Tibial nerve (tissue), 4 donors: ENCODE measurements at regions not wholly inside any gene's neighbourhood (a gene's known extent, or its start where the extent isn't known, plus 50 kb on each side); places are given as distances from the start of the nearest gene placed in this dataset.

Source experiments
- DNase-seq, 2 donors: peaks; one replicate each; pipeline ENCODE4 v3.0.0-alpha.2; 2019; ENCODE audit warnings: low spot score in 2 of 2
- H3K27ac ChIP-seq, 4 donors: fragments of 200-600 bp; sonication (generic) in 3 of 4; one replicate each; pipeline ENCODE4 v1.5.1; 2017 to 2019; ENCODE audit warnings: mild to moderate bottlenecking in 1 of 4
- H3K27me3 ChIP-seq, 2 donors: fragments of 200-600 bp; sonication (generic) in 1 of 2; one replicate each; pipeline versions ENCODE4 v1.5.1 to v1.6.0; 2017 to 2019
- H3K36me3 ChIP-seq, 3 donors: fragments of 200-600 bp; sonication (generic); one replicate each; pipeline ENCODE4 v1.5.1; 2018 to 2019
- H3K4me1 ChIP-seq, 4 donors: fragments of 200-600 bp; sonication (generic) in 3 of 4; one replicate each; pipeline ENCODE4 v1.5.1; 2017 to 2019
- H3K4me3 ChIP-seq, 4 donors: fragments of 200-600 bp; sonication (generic) in 3 of 4; one replicate each; pipeline ENCODE4 v1.5.1; 2017 to 2019; ENCODE audit warnings: mild to moderate bottlenecking in 1 of 4, moderate library complexity in 1 of 4
- H3K9me3 ChIP-seq, 4 donors: fragments of 200-600 bp; sonication (generic) in 3 of 4; one replicate each; pipeline ENCODE4 v1.5.1; 2017 to 2019
- EP300 ChIP-seq, 2 donors: sonication (generic); formaldehyde crosslinking; IDR thresholded peaks; one replicate each; pipeline ENCODE4 v1.6.1; 2017; ENCODE audit warnings: antibody characterized with exemption in 2 of 2, mild to moderate bottlenecking in 1 of 2
- POLR2A ChIP-seq, 2 donors: fragments of 450-650 bp; IDR thresholded peaks; one replicate each; pipeline ENCODE4 v1.6.1; 2017; ENCODE audit warnings: antibody characterized with exemption in 2 of 2, mild to moderate bottlenecking in 2 of 2, moderate library complexity in 2 of 2
- WGBS, 2 donors: methylation state at CpG; one replicate each; pipeline ENCODE4 v1.1.5; 2018; 5-methylcytosine and 5-hydroxymethylcytosine counted together
- TF ChIP-seq, protein P1 (sequence below), 5 experiments: fragments of 200-600 bp in 3 of 5; fragments of 450-650 bp in 2 of 5; sonication (generic) in 3 of 5; IDR thresholded peaks; one replicate each; pipeline ENCODE4 v1.5.1; 2016 to 2019; ENCODE audit warnings: antibody characterized with exemption in 5 of 5, mild to moderate bottlenecking in 3 of 5, moderate library complexity in 2 of 5

DNA sequence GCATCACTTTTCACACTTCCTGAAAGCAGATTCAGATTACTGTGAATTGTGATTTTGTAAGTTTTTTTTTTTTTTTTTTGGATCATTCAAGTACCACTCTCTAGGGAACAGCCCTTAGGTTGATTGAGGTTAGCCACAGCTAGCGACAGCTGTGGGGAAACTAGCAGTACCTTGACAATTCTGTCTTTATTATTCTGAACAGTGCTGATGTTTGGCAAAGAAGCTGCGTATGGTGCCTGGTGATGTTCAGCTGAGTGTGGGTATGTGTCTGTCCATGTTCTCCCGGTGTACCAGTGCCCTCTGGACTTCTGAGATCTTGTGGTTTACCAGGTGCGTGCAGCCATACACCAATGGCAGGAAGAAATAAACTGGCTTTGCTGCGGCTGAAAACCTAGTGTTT is 117.3 kb upstream of the PLPPR1 start:
- no peak overlapping the region for H3K4me3 ChIP-seq
- no peak for TF ChIP-seq EP300 (IDR thresholded peaks at IDR 0.05)
- TF ChIP-seq, protein P1, sequence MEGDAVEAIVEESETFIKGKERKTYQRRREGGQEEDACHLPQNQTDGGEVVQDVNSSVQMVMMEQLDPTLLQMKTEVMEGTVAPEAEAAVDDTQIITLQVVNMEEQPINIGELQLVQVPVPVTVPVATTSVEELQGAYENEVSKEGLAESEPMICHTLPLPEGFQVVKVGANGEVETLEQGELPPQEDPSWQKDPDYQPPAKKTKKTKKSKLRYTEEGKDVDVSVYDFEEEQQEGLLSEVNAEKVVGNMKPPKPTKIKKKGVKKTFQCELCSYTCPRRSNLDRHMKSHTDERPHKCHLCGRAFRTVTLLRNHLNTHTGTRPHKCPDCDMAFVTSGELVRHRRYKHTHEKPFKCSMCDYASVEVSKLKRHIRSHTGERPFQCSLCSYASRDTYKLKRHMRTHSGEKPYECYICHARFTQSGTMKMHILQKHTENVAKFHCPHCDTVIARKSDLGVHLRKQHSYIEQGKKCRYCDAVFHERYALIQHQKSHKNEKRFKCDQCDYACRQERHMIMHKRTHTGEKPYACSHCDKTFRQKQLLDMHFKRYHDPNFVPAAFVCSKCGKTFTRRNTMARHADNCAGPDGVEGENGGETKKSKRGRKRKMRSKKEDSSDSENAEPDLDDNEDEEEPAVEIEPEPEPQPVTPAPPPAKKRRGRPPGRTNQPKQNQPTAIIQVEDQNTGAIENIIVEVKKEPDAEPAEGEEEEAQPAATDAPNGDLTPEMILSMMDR (IDR thresholded peaks at IDR 0.05) = no peak
- TF ChIP-seq POLR2A (IDR thresholded peaks at IDR 0.05) = no peak
- H3K9me3 ChIP-seq = no peaks in the 10 kb centered on the region

DNA sequence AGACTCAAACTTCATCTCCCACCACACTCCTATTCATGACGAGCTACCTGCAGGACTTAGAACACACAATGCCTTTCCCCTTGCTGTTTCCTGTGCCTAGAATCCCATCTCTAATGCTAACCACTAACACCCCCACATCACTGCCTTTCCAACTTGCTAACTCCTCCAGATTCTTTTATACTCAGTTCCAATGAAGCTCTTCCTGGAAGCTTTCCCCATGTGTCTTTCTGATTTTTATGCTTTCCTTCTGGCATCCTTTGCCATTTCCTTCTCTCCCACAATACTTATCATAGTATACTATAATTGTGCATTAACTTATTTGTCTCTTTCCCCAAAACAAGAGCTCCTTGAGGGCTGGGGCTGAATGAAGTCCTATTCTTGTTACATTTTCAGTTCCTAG is 115.3 kb upstream of the PLPPR1 start:
- TF ChIP-seq EP300 (IDR thresholded peaks at IDR 0.05) (no peak), POLR2A (IDR thresholded peaks at IDR 0.05) (no peak)
- TF ChIP-seq, protein P1 (IDR thresholded peaks at IDR 0.05) = no peak
- no peak for DNase-seq
- Histone ChIP-seq H3K27ac (no peak overlapping the region), H3K27me3 (no peaks in the 10 kb centered on the region), H3K9me3 (no peaks in the 10 kb centered on the region), H3K4me1 (no peaks in the 10 kb centered on the region), H3K36me3 (no peaks in the 10 kb centered on the region), H3K4me3 (no peak overlapping the region)
- WGBS, 2 donors = 46 to 67% methylated on average over 1 of the region's 1 CpG

More for the DNA sequence above, 117.3 kb upstream of the PLPPR1 start:
- Histone ChIP-seq H3K27me3 (no peaks in the 10 kb centered on the region), H3K4me1 (no peaks in the 10 kb centered on the region), H3K27ac (no peak overlapping the region), H3K36me3 (no peaks in the 10 kb centered on the region)
- WGBS, 2 donors = 63 to 70% methylated on average over 5 of the region's 5 CpGs
- DNase-seq = no peak

DNA sequence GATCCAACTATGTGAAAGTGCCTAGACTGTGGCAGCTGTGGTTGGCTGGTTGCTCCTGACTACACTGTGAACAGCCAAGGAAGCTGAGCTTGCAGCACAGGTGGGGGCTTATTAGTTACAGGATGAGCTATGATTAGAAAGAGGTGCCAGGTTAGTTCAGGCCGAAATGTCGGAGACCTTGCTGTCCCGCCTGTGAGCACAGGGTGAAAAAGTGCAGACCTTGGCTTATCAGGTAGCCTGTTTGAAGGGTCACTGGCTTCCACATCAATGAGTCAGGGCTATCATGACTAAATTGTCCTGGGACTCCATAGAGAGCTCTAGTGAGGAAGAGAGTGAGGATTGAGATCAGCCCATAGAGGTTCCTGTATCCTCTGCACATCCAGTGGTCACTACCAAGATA is 114.3 kb upstream of the PLPPR1 start:
- no peaks in the 10 kb centered on the region for H3K4me1 ChIP-seq
- H3K36me3 ChIP-seq = no peaks in the 10 kb centered on the region
- H3K27ac ChIP-seq = no peak overlapping the region
- 97 to 100% methylated on average over 3 of the region's 3 CpGs for WGBS, 2 donors
- no peaks in the 10 kb centered on the region for H3K9me3 ChIP-seq
- no peaks in the 10 kb centered on the region for H3K27me3 ChIP-seq
- TF ChIP-seq POLR2A (IDR thresholded peaks at IDR 0.05) = no peak
- TF ChIP-seq, protein P1 (IDR thresholded peaks at IDR 0.05) = no peak
- TF ChIP-seq EP300 (IDR thresholded peaks at IDR 0.05) = no peak
- no peak for DNase-seq
- no peak overlapping the region for H3K4me3 ChIP-seq

DNA sequence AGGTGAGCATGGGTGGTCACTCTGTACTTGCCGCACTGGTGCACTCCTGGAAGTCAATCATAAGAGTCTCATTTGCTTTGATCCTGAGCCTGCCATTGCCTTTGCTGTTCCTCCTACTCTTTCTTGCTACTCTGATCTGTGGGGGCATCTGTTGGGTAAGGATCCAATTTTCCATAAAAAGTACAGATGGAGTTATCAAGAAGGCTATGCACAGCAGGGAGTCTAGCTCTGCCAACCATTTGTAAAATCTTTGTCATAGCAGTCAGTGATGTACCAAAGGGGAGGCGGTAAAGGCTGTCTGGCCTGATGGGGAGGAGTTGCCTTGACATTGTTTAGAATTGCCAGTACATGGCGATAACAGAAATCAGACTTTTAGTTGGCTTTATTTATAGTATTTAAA is 109.0 kb upstream of the PLPPR1 start:
- no peak for DNase-seq
- Histone ChIP-seq H3K36me3 (no peaks in the 10 kb centered on the region), H3K4me1 (no peaks in the 10 kb centered on the region), H3K27ac (no peak overlapping the region), H3K27me3 (no peaks in the 10 kb centered on the region), H3K9me3 (no peaks in the 10 kb centered on the region), H3K4me3 (no peak overlapping the region)
- no peak for TF ChIP-seq EP300 (IDR thresholded peaks at IDR 0.05)
- TF ChIP-seq POLR2A (IDR thresholded peaks at IDR 0.05) = no peak
- WGBS, 2 donors = 91 to 95% methylated on average over 3 of the region's 3 CpGs

DNA sequence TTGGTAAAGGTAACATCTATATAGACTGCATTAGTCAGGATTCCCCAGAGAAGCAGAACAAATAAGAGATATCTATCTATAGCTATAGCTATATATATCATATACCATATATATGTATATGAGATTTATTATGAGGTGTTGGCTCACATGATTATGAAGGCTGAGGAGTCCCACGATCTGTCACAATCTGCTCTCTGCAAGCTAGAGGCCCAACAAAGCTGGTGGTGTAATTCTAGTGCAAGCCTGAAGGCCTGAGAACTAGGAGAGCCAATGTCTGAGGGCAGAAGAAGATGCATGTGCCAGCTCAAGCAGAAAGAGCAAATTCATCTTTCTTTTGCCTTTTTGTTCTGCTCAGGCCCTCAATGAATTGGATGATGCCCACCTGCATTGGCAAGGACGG is 102.2 kb upstream of the PLPPR1 start:
- DNase-seq = no peak
- WGBS, 2 donors = 60 to 79% methylated on average over 2 of the region's 2 CpGs
- H3K4me1 ChIP-seq = no peaks in the 10 kb centered on the region
- H3K9me3 ChIP-seq = no peaks in the 10 kb centered on the region
- H3K36me3 ChIP-seq = no peaks in the 10 kb centered on the region
- H3K27me3 ChIP-seq = no peaks in the 10 kb centered on the region
- H3K27ac ChIP-seq = no peak overlapping the region
- TF ChIP-seq POLR2A (IDR thresholded peaks at IDR 0.05) = no peak
- H3K4me3 ChIP-seq = no peak overlapping the region

DNA sequence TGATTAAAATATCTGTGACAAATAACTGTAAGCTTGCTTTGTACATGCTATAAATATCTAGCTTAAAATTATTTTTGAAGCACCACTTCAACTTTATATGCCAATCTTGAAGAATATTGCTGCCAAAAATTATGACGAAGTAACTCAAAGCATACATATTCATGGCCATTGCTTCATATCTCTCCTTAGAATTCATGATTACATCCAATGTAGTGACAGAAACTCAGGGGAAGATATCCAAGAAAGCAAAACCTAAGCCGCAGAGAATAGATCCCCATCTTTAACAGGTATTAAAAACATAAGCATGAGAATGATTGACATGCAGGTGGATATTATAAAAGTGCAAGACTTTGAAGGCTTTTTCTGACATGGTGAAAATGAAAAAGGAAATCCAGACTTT is 100.8 kb upstream of the PLPPR1 start:
- no peaks in the 10 kb centered on the region for H3K36me3 ChIP-seq
- TF ChIP-seq, protein P1 (IDR thresholded peaks at IDR 0.05) = no peak
- TF ChIP-seq POLR2A (IDR thresholded peaks at IDR 0.05) (no peak), EP300 (IDR thresholded peaks at IDR 0.05) (no peak)
- no peaks in the 10 kb centered on the region for H3K4me1 ChIP-seq
- H3K27me3 ChIP-seq = no peaks in the 10 kb centered on the region
- WGBS, 2 donors = 88 to 97% methylated on average over 2 of the region's 2 CpGs
- no peaks in the 10 kb centered on the region for H3K9me3 ChIP-seq
- no peak for DNase-seq
- H3K27ac ChIP-seq = no peak overlapping the region
- H3K4me3 ChIP-seq = no peak overlapping the region
